Stimulated activated naive CD8-positive, alpha-beta T cell treated with anti-CD3 and anti-CD28 coated beads, Interleukin-15, Interleukin-2, amounts not matched to agents 100 ng/mL and 50 ng/mL, for 24 hours (primary cell): ENCODE measurements at regions not wholly inside any gene's neighbourhood (a gene's known extent, or its start where the extent isn't known, plus 50 kb on each side); places are given as distances from the start of the nearest gene placed in this dataset.

Experiments used
- H3K27ac Mint-ChIP-seq: one replicate; pipeline ENCODE4 v1.8.0; 2021; ENCODE audit warnings: mild to moderate bottlenecking, mixed read lengths
- H3K27me3 Mint-ChIP-seq: one replicate; pipeline ENCODE4 v1.8.0; 2021; ENCODE audit warnings: mixed read lengths
- H3K36me3 Mint-ChIP-seq: one replicate; pipeline ENCODE4 v1.8.0; 2021; ENCODE audit warnings: low read depth, mixed read lengths
- H3K4me1 Mint-ChIP-seq: one replicate; pipeline ENCODE4 v1.8.0; 2021; ENCODE audit warnings: low read depth, mixed read lengths
- H3K4me3 Mint-ChIP-seq: one replicate; pipeline ENCODE4 v1.8.0; 2021; ENCODE audit warnings: mild to moderate bottlenecking, mixed read lengths
- H3K9me3 Mint-ChIP-seq: one replicate; pipeline ENCODE4 v1.8.0; 2021; ENCODE audit warnings: mixed read lengths

DNA sequence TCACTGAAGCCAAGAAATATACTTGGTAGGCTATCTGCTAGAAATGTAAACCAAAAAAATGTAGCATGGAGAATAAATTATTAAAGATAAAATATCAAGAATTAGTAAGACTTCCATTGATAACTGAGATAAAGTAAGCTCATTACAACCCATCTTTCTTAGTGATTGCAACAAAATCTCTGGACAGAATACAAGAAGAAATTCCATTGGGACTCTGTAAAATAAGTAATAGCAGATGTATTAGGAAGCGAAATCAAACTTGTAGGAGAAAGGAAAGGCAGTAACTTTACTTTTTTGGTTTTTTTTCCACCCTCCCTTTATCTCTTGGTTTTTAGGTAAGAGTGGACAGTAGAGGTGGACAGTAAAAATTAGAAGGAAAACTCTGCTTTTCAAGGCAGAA is 605.7 kb downstream of the DACH1 start:
- no peaks in the 10 kb centered on the region for H3K9me3 Mint-ChIP-seq
- no peak overlapping the region for H3K27ac Mint-ChIP-seq
- peaks cover 7% of the 10 kb centered on the region for H3K27me3 Mint-ChIP-seq
- no peaks in the 10 kb centered on the region for H3K4me1 Mint-ChIP-seq
- H3K4me3 Mint-ChIP-seq: no peak overlapping the region
- H3K36me3 Mint-ChIP-seq: no peaks in the 10 kb centered on the region

DNA sequence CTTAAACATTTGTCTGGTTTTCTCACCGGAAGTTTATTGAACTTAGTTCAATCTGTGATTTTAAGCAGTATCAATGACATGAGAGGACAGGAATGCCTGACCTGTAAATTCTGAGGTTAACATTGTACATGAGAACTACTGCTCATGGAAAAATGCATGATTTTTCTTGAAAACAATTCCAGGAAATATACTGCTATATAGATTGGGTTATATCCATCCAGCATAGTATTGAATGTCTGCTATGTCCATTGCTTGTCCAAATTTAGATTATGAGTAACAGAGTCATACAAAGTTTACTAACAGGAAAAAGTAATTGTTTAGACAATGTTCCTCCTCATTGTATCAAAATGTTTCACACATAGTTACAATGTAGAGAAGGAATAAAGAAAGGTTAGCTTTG is 606.8 kb downstream of the DACH1 start:
- Mint-ChIP-seq H3K36me3 (no peaks in the 10 kb centered on the region), H3K4me3 (no peak overlapping the region), H3K9me3 (no peaks in the 10 kb centered on the region), H3K27me3 (peaks cover 7% of the 10 kb centered on the region), H3K27ac (no peak overlapping the region), H3K4me1 (no peaks in the 10 kb centered on the region)

DNA sequence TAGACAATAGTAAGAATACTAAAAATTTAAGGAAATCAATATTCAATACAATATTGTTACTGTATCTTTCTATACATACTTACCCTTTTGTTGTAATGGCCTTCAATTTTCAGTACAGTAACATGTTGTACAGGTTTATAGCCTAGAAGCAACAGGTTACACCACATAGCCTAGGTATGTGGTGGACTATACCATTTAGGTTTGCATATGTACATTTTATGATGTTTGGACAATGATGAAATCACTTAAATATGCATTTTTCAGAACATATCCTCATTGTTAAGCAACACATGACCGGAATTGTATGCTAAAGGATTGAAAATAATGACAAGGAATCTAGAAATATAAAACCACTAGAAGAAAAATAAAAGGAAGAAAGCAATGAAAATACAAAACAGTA is 611.4 kb downstream of the DACH1 start:
- H3K36me3 Mint-ChIP-seq: no peaks in the 10 kb centered on the region
- H3K9me3 Mint-ChIP-seq: no peaks in the 10 kb centered on the region
- H3K27me3 Mint-ChIP-seq: no peaks in the 10 kb centered on the region
- no peak overlapping the region for H3K4me3 Mint-ChIP-seq
- no peak overlapping the region for H3K27ac Mint-ChIP-seq
- no peaks in the 10 kb centered on the region for H3K4me1 Mint-ChIP-seq

- H3K4me3 Mint-ChIP-seq: no peak overlapping the region
- no peaks in the 10 kb centered on the region for H3K9me3 Mint-ChIP-seq
- H3K4me1 Mint-ChIP-seq: no peaks in the 10 kb centered on the region
- no peak overlapping the region for H3K27ac Mint-ChIP-seq
- no peaks in the 10 kb centered on the region for H3K27me3 Mint-ChIP-seq
- no peaks in the 10 kb centered on the region for H3K36me3 Mint-ChIP-seq
Measured at GRCh38 chr13:71254384-71254783, 612.6 kb downstream of the DACH1 start.

DNA sequence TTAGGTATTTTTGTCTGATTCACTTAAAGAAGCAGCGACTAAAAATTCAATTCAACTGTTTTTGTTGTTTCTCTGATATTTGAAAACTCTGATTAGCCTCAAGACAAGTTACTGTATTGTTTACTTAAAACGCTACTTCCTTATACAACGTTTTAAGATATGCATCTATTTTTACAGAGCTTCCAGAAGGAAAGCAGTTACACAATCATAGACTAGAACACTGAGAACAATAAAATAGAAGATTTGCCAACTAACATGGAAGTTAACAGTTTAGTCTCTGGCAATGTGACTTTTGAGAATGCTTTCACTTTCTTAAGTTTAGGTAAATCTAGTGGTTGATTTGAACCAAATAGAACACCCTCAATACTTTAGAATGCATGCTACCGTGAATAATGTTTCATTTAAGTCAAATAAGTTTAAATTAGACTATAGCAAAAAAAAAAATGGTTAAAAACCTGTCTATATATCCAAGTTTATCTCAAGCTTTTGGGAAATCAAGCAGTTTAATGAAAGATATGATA is 614.8 kb downstream of the DACH1 start:
- Mint-ChIP-seq H3K4me3 (no peak overlapping the region), H3K4me1 (no peaks in the 10 kb centered on the region), H3K36me3 (no peaks in the 10 kb centered on the region), H3K27ac (no peak overlapping the region), H3K9me3 (no peaks in the 10 kb centered on the region), H3K27me3 (no peaks in the 10 kb centered on the region)

- Mint-ChIP-seq H3K9me3 (no peaks in the 10 kb centered on the region), H3K4me3 (no peak overlapping the region), H3K27me3 (no peaks in the 10 kb centered on the region), H3K4me1 (no peaks in the 10 kb centered on the region), H3K27ac (no peak overlapping the region), H3K36me3 (no peaks in the 10 kb centered on the region)
Measured at GRCh38 chr13:71251292-71251951, 615.6 kb downstream of the DACH1 start.

- Mint-ChIP-seq H3K27me3 (no peaks in the 10 kb centered on the region), H3K27ac (no peak overlapping the region), H3K36me3 (no peaks in the 10 kb centered on the region), H3K4me1 (no peaks in the 10 kb centered on the region), H3K4me3 (no peak overlapping the region), H3K9me3 (no peaks in the 10 kb centered on the region)
Measured at GRCh38 chr13:71249011-71249410, 618.0 kb downstream of the DACH1 start.

DNA sequence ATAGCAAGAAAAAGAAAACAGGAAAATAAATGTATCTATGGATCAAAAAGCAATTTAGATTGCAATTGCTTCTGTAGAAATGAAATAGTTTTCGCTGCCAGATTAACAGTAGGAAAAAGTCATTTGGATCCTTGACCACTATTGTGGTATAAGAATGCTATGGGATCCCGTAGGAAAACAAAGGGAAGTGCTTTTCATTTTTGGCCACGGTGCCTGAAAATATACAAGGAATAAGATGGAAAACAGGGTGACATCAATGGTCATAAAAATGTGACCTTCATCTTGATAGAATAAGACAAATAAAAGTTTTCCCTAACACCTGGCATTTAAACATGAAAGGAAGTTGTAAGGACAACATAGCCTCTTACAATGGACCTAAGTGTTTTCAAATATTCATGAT is 622.8 kb downstream of the DACH1 start:
- Mint-ChIP-seq H3K4me3 (no peak overlapping the region), H3K27ac (no peak overlapping the region), H3K27me3 (no peaks in the 10 kb centered on the region), H3K36me3 (no peaks in the 10 kb centered on the region), H3K9me3 (no peaks in the 10 kb centered on the region), H3K4me1 (no peaks in the 10 kb centered on the region)

DNA sequence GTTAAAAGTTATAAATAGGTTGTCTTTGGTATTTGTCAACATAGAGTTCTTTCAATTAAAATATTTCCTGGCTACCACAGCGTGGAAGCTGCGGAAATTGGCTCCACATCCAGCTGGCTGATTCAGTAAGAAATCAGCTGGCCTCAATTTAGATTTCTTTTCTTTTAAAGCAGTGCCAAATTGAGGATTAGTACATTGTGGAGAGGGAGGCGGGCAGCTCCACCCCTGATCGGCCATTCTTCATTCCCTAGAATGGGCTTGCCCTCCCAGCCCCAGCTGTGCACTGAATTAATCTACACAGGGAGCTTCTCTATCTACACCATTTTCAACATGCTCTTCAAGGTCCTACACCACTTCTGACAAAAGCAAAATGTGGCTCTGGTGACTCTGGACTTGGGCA is 624.8 kb downstream of the DACH1 start:
- no peak overlapping the region for H3K4me3 Mint-ChIP-seq
- H3K27me3 Mint-ChIP-seq: no peaks in the 10 kb centered on the region
- H3K27ac Mint-ChIP-seq: no peak overlapping the region
- H3K36me3 Mint-ChIP-seq: no peaks in the 10 kb centered on the region
- no peaks in the 10 kb centered on the region for H3K9me3 Mint-ChIP-seq
- H3K4me1 Mint-ChIP-seq: no peaks in the 10 kb centered on the region

DNA sequence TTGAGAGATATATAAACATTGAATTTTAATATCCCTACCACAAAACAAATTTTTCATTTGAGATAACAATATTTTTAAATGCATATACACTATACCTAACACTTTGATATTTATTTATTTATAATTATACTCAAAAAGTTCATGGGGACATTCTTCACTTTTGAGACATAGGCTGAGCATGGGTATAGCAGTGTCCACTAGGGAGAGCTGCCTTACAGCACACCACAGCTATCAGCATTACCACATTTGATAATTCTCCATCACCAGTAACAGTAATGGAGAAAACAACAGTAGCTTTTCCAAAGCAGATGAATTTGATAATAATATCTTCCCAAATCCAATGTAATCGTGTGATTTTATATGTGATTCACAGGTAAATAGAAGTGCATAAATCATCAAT is 626.1 kb downstream of the DACH1 start:
- no peak overlapping the region for H3K4me3 Mint-ChIP-seq
- H3K4me1 Mint-ChIP-seq: no peaks in the 10 kb centered on the region
- no peaks in the 10 kb centered on the region for H3K9me3 Mint-ChIP-seq
- no peaks in the 10 kb centered on the region for H3K36me3 Mint-ChIP-seq
- no peaks in the 10 kb centered on the region for H3K27me3 Mint-ChIP-seq
- H3K27ac Mint-ChIP-seq: no peak overlapping the region

DNA sequence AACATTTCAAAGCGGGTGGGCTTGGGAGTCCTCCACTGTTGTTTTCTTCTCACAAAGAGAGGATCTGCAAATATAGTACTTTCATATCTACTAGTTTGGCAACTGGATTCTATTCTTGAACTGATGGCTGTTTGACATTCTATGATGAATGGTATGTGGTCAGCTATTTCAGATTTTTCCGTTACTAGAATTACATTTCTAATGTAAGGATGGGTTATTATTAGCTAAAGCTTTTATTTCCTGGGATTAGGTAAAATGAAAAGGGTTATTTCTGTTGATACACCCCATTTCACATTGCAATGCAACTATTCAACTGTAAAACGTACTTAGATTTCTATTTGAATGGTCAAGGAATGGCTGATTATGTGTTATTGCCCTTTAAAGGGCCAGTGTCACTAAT is 629.7 kb downstream of the DACH1 start:
- Mint-ChIP-seq H3K36me3 (no peaks in the 10 kb centered on the region), H3K27me3 (no peaks in the 10 kb centered on the region), H3K27ac (no peak overlapping the region), H3K4me3 (no peak overlapping the region), H3K9me3 (no peaks in the 10 kb centered on the region), H3K4me1 (no peaks in the 10 kb centered on the region)

DNA sequence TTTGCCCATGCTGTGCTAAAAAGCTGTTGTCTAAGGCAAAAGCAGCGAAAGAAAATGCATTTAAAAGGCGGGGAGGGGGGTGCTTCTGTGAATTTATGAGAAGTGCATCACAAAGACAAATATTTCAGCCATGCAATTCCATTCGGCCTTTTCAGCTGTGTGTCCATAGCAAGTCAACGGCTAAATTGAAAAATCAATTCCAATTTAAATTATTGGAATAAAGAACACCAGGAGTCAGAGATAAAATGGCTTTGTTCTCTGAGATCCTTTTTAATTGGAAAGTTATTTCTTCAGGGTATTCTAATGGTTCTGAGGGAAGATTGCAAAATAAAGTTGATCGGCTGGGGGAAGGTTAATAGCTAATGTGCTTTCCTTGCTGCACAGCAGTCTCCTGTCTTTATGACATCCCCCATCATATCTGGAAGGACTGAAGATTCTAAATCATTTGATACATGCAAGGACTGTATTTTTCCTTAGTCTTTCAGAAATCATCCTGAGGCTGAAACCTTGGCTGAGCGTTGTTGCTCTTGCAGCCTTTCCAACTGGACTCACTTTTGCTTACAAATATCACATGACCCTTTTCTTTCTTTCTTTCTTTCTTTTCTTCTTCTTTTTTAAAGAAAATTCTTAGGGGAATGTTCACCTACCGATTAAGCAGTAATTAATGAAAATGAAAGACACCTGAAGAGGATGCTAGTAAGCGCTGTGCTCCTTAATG is 647.1 kb downstream of the DACH1 start:
- Mint-ChIP-seq H3K27ac (no peak overlapping the region), H3K36me3 (no peaks in the 10 kb centered on the region)

DNA sequence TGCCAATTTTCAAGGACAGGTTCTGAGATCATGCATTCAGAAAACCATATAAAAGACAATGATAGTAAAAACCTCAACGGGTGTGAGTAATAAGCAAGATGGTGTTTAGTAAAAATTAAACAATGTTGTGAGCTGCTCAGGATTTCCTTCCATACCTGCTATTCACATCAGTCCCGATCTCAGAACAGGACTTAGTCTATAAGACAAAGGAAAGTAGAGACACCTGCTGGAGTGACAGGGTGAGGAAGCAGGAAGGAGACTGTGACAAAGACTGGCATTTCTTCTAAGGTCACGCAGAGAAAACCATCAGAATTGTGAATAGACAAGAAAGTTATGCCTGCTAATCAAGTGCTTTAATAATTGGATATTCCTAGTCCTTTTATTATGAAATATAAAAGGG is 648.0 kb downstream of the DACH1 start:
- Mint-ChIP-seq H3K4me1 (no peaks in the 10 kb centered on the region), H3K27ac (no peak overlapping the region), H3K4me3 (no peak overlapping the region), H3K27me3 (no peaks in the 10 kb centered on the region), H3K36me3 (no peaks in the 10 kb centered on the region), H3K9me3 (peaks cover 4% of the 10 kb centered on the region)

More for the DNA sequence above, 647.1 kb downstream of the DACH1 start:
- no peaks in the 10 kb centered on the region for H3K4me1 Mint-ChIP-seq
- peaks cover under 1% of the 10 kb centered on the region for H3K9me3 Mint-ChIP-seq
- no peaks in the 10 kb centered on the region for H3K27me3 Mint-ChIP-seq
- no peak overlapping the region for H3K4me3 Mint-ChIP-seq

DNA sequence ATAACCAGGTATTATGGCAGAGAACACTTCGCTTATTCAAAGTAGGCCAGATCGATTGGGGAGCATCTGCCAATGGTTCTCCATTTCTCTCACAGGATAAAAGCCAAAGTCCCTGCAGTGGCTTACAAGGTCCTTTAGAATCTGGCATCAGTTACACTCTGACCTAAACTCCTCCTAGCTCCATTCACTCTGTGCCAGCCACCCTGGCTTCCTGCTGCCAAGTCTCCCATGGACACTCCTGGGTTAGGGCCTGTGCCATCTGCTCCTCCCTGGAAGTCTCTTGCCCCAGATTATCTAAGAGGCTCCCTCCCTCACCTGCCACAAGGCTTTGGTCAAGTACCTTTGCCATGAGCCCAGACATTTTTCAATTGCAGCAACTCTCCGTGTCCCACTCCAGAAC is 649.2 kb downstream of the DACH1 start:
- H3K4me3 Mint-ChIP-seq: no peak overlapping the region
- no peaks in the 10 kb centered on the region for H3K27me3 Mint-ChIP-seq
- H3K36me3 Mint-ChIP-seq: no peaks in the 10 kb centered on the region
- peaks cover 4% of the 10 kb centered on the region for H3K9me3 Mint-ChIP-seq
- no peaks in the 10 kb centered on the region for H3K4me1 Mint-ChIP-seq
- no peak overlapping the region for H3K27ac Mint-ChIP-seq

- Mint-ChIP-seq H3K9me3 (peaks cover 4% of the 10 kb centered on the region), H3K27me3 (no peaks in the 10 kb centered on the region), H3K4me1 (no peaks in the 10 kb centered on the region), H3K36me3 (no peaks in the 10 kb centered on the region), H3K27ac (no peak overlapping the region), H3K4me3 (no peak overlapping the region)
Measured at GRCh38 chr13:71214821-71215220, 652.2 kb downstream of the DACH1 start.

- peaks cover 4% of the 10 kb centered on the region for H3K9me3 Mint-ChIP-seq
- H3K36me3 Mint-ChIP-seq: no peaks in the 10 kb centered on the region
- no peaks in the 10 kb centered on the region for H3K27me3 Mint-ChIP-seq
- no peak overlapping the region for H3K4me3 Mint-ChIP-seq
- no peak overlapping the region for H3K27ac Mint-ChIP-seq
- no peaks in the 10 kb centered on the region for H3K4me1 Mint-ChIP-seq
Measured at GRCh38 chr13:71214357-71214756, 652.6 kb downstream of the DACH1 start.
